Brain microvascular endothelial cell (primary cell): ENCODE measurements at regions not wholly inside any gene's neighbourhood (a gene's known extent, or its start where the extent isn't known, plus 50 kb on each side); places are given as distances from the start of the nearest gene placed in this dataset.

Experiments used
- DNase-seq: peaks from one replicate; pipeline ENCODE4 v3.0.0-alpha.2; 2020
- H3K27ac ChIP-seq: fragments of 250-450 bp; sonication (Bioruptor Pico); 2 replicates; pipeline ENCODE4 v1.5.1; 2020; ENCODE audit warnings: mild to moderate bottlenecking, moderate library complexity
- H3K27me3 ChIP-seq: fragments of 250-450 bp; sonication (Bioruptor Pico); replicated peaks from 2 replicates; pipeline ENCODE4 v1.5.1; 2020; ENCODE audit warnings: mild to moderate bottlenecking
- H3K36me3 ChIP-seq: fragments of 250-450 bp; sonication (Bioruptor Pico); replicated peaks from 2 replicates; pipeline ENCODE4 v1.5.1; 2020; ENCODE audit warnings: mild to moderate bottlenecking
- H3K4me3 ChIP-seq: 2 replicates; pipeline ENCODE4 v1.5.1; 2011; ENCODE audit warnings: low read depth, mild to moderate bottlenecking, control low read depth, low read length, moderate library complexity
- CTCF ChIP-seq: IDR thresholded peaks from 2 replicates; pipeline ENCODE4 v1.5.1; 2011; ENCODE audit warnings: low read depth, mild to moderate bottlenecking, moderate library complexity, low read length, control low read depth, inconsistent platforms; ENCODE audit errors: missing control alignments
- in situ Hi-C: cut with HindIII; loops from 2 replicates; pipeline ENCODE4 v1.10.0; 2017; ENCODE audit warnings: low sequenced_read_pairs, low pct_ligation_motif_present

- peak; percentile 2 for DNase-seq
- TF ChIP-seq CTCF, result no peak
- H3K27me3 ChIP-seq, result no peaks in the 10 kb centered on the region
- in situ Hi-C loops, result no loop called here
- no peak overlapping the region for H3K27ac ChIP-seq
- H3K36me3 ChIP-seq, result no peaks in the 10 kb centered on the region
- H3K4me3 ChIP-seq, result no peak overlapping the region
These were observed 243.1 kb downstream of the BCAT1 start for GRCh38 chr12:24705741-24706358.

- no peak overlapping the region for H3K27ac ChIP-seq
- no peaks in the 10 kb centered on the region for H3K27me3 ChIP-seq
- no peak for DNase-seq
- no peaks in the 10 kb centered on the region for H3K36me3 ChIP-seq
- no peak for TF ChIP-seq CTCF
- H3K4me3 ChIP-seq, result no peak overlapping the region
- in situ Hi-C loops, result no loop called here
These were observed 243.7 kb downstream of the BCAT1 start for GRCh38 chr12:24705216-24705615.

- in situ Hi-C loops, result no loop called here
- DNase-seq, result no peak
- H3K36me3 ChIP-seq, result no peaks in the 10 kb centered on the region
- no peak overlapping the region for H3K4me3 ChIP-seq
- H3K27ac ChIP-seq, result no peak overlapping the region
- no peak for TF ChIP-seq CTCF
- H3K27me3 ChIP-seq, result no peaks in the 10 kb centered on the region
These were observed 247.6 kb downstream of the BCAT1 start for GRCh38 chr12:24701343-24701742.

- TF ChIP-seq CTCF, result no peak
- H3K4me3 ChIP-seq, result no peak overlapping the region
- in situ Hi-C loops, result no loop called here
- H3K27ac ChIP-seq, result no peak overlapping the region
- H3K27me3 ChIP-seq, result no peaks in the 10 kb centered on the region
- no peaks in the 10 kb centered on the region for H3K36me3 ChIP-seq
- no peak for DNase-seq
These were observed 249.9 kb downstream of the BCAT1 start for GRCh38 chr12:24698972-24699371.

- in situ Hi-C loops, result no loop called here
- DNase-seq, result no peak
- Histone ChIP-seq H3K27me3 (no peaks in the 10 kb centered on the region), H3K36me3 (no peaks in the 10 kb centered on the region), H3K4me3 (no peak overlapping the region), H3K27ac (no peak overlapping the region)
- no peak for TF ChIP-seq CTCF
These were observed 251.1 kb downstream of the BCAT1 start for GRCh38 chr12:24697769-24698168.

- Histone ChIP-seq H3K36me3 (no peaks in the 10 kb centered on the region), H3K4me3 (no peak overlapping the region), H3K27ac (no peak overlapping the region), H3K27me3 (no peaks in the 10 kb centered on the region)
- DNase-seq, result no peak
- TF ChIP-seq CTCF, result no peak
- in situ Hi-C loops, result no loop called here
These were observed 251.6 kb downstream of the BCAT1 start for GRCh38 chr12:24697295-24697694.
